Stimulated activated effector memory CD8-positive, alpha-beta T cell treated with anti-CD3 and anti-CD28 coated beads, Interleukin-12 subunit alpha, Interleukin-12 subunit beta, amount 100 ng/mL, for 72 hours (primary cell): ENCODE measurements at regions not wholly inside any gene's neighbourhood (a gene's known extent, or its start where the extent isn't known, plus 50 kb on each side); places are given as distances from the start of the nearest gene placed in this dataset.

Experiments
- ATAC-seq: fragments of 150-1000 bp; cut with Tn5 transposase; 2 replicates; pipeline ENCODE4 v1.10.0; 2021
- DNase-seq, 2 donors: peaks; one replicate each; pipeline ENCODE4 v3.0.0; 2021 to 2022; ENCODE audit warnings: low spot score in 2 of 2
- H3K27ac Mint-ChIP-seq: one replicate; pipeline ENCODE4 v1.8.0; 2022; ENCODE audit warnings: mild to moderate bottlenecking, mixed read lengths
- H3K36me3 Mint-ChIP-seq: one replicate; pipeline ENCODE4 v1.8.0; 2022; ENCODE audit warnings: mild to moderate bottlenecking, mixed read lengths
- H3K4me1 Mint-ChIP-seq: one replicate; pipeline ENCODE4 v1.8.0; 2022; ENCODE audit warnings: mixed read lengths
- H3K4me3 Mint-ChIP-seq: one replicate; pipeline ENCODE4 v1.8.0; 2022; ENCODE audit warnings: mild to moderate bottlenecking, mixed read lengths
- H3K9me3 Mint-ChIP-seq: one replicate; pipeline ENCODE4 v1.8.0; 2022; ENCODE audit warnings: mixed read lengths

DNA sequence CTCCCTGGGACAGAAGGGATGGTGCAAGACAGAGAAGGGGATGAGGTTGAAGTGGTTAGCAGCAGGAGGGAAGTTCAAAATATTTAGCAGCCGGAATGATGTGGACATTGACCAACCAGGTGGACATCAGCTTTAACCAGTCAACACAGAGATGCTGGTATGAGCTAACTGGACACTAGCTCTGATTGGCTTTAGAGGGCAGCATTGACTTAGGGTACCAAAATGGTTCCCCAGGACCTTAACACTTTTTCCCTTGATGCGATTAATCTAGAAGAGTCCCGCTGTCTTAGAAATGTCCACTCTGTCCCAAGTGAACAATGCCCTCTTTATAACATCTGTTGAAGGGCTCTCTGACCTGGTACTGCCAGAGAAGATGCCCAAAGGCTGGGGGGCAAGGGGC, 134.0 kb upstream of the GSC start:
- no peaks in the 10 kb centered on the region for H3K9me3 Mint-ChIP-seq
- DNase-seq = no peak
- no peak overlapping the region for H3K4me3 Mint-ChIP-seq
- no peak overlapping the region for H3K27ac Mint-ChIP-seq
- no peaks in the 10 kb centered on the region for H3K4me1 Mint-ChIP-seq
- no peak for ATAC-seq
- no peaks in the 10 kb centered on the region for H3K36me3 Mint-ChIP-seq

DNA sequence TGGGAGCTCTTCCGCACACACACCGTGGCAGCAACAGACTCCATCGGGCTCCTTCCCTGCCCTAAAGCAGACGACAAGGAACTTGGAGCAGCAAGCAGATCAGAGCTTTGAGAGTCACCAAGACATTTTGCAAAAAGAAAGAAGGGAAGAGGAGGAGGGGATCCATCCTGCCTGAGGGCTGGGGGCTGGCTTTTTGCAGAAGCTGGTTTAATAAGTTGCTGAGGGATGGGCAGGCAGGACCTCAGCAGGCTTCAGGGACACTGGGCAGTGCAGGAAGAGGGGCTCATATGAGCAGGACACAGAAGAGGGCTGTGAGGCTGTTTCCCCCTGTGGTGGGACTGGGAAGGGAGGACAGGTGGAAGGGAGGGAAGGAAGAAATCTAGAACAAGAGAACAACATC, 133.4 kb upstream of the GSC start:
- no peak for ATAC-seq
- Mint-ChIP-seq H3K27ac (no peak overlapping the region), H3K9me3 (no peaks in the 10 kb centered on the region)

DNA sequence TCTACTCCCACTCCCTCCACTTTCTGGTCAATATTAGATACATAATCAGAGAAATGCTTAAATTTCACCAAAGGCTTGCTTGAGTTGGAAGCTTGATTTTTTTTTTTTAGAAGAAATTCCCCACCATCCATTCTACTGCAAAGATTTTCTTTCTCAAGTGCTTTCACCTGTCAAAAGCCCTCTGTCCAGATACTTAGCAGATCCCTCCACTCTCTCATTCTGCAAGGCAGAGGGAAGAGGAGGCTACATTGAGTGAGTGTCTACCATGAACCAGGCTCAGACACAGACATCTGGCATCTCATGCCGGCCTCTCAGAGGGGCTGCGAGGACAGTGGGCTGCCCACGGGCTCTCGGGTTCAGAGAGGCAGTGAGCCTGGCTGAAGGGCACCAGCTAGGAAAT, 127.6 kb upstream of the GSC start:
- Mint-ChIP-seq H3K36me3 (no peaks in the 10 kb centered on the region), H3K4me1 (no peaks in the 10 kb centered on the region), H3K9me3 (no peaks in the 10 kb centered on the region), H3K27ac (no peak overlapping the region), H3K4me3 (no peak overlapping the region)
- ATAC-seq (no peak), DNase-seq (no peak)

More for the DNA sequence above, 133.4 kb upstream of the GSC start:
- Mint-ChIP-seq H3K36me3 (no peaks in the 10 kb centered on the region), H3K4me1 (no peaks in the 10 kb centered on the region), H3K4me3 (no peak overlapping the region)
- no peak for DNase-seq

DNA sequence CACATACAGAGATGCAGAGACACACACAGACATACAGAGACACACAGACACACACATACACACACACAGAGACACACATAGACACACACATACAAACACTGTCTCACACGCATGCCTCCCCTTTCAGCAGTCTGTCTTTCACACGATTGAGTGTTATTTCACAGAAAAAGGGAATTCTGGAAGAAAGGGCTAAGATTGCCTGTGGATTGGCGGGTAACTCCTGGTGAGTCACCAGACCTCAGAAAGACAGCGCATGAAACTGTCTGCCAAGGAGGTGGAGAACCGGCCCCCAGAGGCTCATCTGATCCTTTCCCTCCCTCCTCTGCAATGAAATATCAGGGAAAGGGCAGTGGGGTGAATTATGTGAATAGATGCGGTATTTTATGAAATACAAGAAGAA, 127.2 kb upstream of the GSC start:
- ATAC-seq (no peak), DNase-seq (no peak)
- Mint-ChIP-seq H3K36me3 (no peaks in the 10 kb centered on the region), H3K4me1 (no peaks in the 10 kb centered on the region), H3K27ac (no peak overlapping the region), H3K4me3 (no peak overlapping the region), H3K9me3 (no peaks in the 10 kb centered on the region)

DNA sequence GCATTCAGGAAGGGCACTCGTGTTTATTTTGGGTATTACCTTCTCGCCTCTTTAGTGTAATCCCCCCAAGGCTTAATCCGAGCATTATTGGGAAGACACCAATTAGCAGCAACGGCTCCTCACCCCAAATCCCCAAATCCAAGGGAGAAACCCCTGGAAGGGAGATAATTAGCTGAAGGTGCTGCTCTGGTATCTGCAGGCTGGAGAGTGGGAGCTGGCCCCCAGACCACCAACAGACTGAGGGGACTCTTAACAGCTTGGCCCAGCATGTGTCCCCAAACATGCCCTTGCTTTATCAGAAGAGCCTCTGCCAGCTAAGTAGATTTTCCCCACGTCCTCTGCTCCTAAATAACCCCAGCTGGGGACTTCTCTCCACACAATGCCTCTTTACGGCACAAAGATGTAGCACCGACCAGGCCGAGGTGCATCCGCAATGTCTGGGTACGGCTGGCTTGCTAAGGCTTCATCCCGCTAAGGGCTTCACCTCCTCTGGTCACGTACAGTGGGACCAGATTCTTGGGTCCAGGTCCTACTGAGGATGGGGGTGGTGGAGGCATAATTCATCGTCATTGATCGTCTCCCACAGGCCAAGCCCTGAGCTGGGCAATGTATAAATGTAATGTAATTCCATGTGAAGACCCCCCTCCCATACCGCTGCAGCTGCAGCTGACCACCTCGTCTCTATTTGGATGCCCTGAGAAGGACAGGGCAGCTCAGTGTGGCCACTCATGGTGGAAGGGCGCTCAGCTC, 123.7 kb upstream of the GSC start:
- no peaks in the 10 kb centered on the region for H3K4me1 Mint-ChIP-seq
- DNase-seq (no peak), ATAC-seq (no peak)
- H3K9me3 Mint-ChIP-seq = no peaks in the 10 kb centered on the region
- no peak overlapping the region for H3K27ac Mint-ChIP-seq
- H3K36me3 Mint-ChIP-seq = no peaks in the 10 kb centered on the region
- no peak overlapping the region for H3K4me3 Mint-ChIP-seq

DNA sequence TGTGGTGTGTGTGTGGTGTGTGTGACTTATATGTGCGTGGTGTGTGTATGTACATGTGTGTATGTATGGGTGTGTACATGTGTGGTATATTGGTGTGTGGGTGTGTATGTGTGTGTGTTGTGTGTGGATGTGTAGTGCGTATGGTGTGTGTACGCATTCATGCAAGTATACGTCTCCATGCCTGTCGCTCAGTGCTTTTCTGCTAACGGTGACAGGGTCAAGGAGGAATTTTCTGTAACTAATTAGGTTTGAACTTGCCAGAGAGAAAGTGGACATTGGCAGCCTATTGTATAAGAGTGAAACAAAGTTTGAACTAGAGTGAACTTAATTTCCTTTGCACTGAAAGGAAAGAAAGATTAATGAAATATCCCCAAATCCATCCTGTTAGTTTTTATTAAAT, 120.9 kb upstream of the GSC start:
- DNase-seq (no peak), ATAC-seq (no peak)
- Mint-ChIP-seq H3K4me3 (no peak overlapping the region), H3K36me3 (no peaks in the 10 kb centered on the region), H3K27ac (no peak overlapping the region), H3K4me1 (no peaks in the 10 kb centered on the region), H3K9me3 (no peaks in the 10 kb centered on the region)

GRCh38 chr14:94889520-94890312, 119.8 kb upstream of the GSC start:
- DNase-seq (no peak), ATAC-seq (no peak)
- Mint-ChIP-seq H3K4me1 (peaks cover 5% of the 10 kb centered on the region), H3K4me3 (no peak overlapping the region), H3K9me3 (no peaks in the 10 kb centered on the region), H3K36me3 (no peaks in the 10 kb centered on the region), H3K27ac (no peak overlapping the region)

- H3K4me3 Mint-ChIP-seq = no peak overlapping the region
- H3K9me3 Mint-ChIP-seq = no peaks in the 10 kb centered on the region
- no peak for DNase-seq
- no peak overlapping the region for H3K27ac Mint-ChIP-seq
- ATAC-seq = no peak
- H3K36me3 Mint-ChIP-seq = no peaks in the 10 kb centered on the region
- peaks cover 5% of the 10 kb centered on the region for H3K4me1 Mint-ChIP-seq
Observed at GRCh38 chr14:94888121-94888520, 118.2 kb upstream of the GSC start.

DNA sequence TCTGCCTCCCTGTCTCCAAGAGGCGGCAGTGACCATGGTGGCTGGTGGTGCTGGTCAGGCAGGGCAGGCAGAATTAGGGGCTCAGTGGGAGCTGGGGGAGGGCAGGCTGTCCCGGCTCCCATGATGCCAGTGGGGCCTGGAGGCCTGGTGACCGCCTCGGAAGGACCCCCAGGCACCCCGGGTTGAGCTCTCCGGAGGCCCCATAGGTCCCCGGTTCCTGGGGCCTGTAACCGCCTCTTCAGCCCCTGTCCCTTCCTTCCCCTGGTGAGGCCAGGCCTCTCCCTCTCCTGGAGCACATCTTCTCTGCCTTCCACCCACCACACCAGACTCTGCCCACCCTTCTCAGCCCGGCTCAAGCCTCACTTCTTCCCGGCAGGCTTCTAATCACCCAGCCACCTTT, 117.7 kb upstream of the GSC start:
- Mint-ChIP-seq H3K4me1 (peaks cover 5% of the 10 kb centered on the region), H3K27ac (no peak overlapping the region), H3K4me3 (no peak overlapping the region), H3K9me3 (no peaks in the 10 kb centered on the region), H3K36me3 (no peaks in the 10 kb centered on the region)
- ATAC-seq (no peak), DNase-seq (no peak)

- Mint-ChIP-seq H3K9me3 (no peaks in the 10 kb centered on the region), H3K4me3 (no peak overlapping the region), H3K4me1 (peaks cover 5% of the 10 kb centered on the region), H3K36me3 (no peaks in the 10 kb centered on the region), H3K27ac (no peak overlapping the region)
- no peak for ATAC-seq
- no peak for DNase-seq
Observed at GRCh38 chr14:94886931-94887330, 117.0 kb upstream of the GSC start.

GRCh38 chr14:94885481-94886155, 115.7 kb upstream of the GSC start:
- Mint-ChIP-seq H3K27ac (no peak overlapping the region), H3K4me1 (peaks cover 5% of the 10 kb centered on the region), H3K36me3 (no peaks in the 10 kb centered on the region), H3K9me3 (no peaks in the 10 kb centered on the region), H3K4me3 (no peak overlapping the region)
- no peak for DNase-seq
- no peak for ATAC-seq

DNA sequence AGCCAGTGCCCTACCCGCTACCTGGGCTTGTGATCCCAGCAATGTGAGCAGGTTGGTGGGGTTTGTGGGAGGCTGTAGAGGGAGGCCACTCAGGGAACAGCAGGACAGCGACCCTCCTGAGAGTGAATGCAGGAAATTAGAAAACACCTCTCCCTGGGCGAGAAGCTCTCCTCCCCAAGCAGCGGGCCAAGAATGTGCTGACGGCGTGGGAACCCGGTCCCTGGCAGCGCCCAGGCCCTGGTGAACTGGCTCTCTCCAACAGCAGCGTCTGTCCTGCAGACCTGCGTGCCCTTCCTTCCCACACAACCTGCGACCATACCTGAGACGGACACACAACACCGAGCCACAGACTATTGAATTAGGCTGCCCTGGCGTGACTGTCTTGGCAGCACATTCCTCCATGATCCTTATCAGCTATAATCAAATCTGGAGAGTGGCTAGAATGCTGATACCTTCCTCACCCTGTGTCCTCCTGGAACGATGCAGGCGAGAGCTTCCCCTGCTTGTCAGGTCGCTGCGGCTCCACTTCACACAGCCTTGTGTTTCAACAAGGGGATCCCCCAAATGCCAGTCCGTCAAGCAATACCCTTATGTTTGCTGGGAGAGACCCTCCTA, 114.8 kb upstream of the GSC start:
- Mint-ChIP-seq H3K4me3 (no peak overlapping the region), H3K27ac (no peak overlapping the region), H3K9me3 (no peaks in the 10 kb centered on the region), H3K36me3 (no peaks in the 10 kb centered on the region), H3K4me1 (peaks cover 5% of the 10 kb centered on the region)
- DNase-seq (no peak), ATAC-seq (no peak)

DNA sequence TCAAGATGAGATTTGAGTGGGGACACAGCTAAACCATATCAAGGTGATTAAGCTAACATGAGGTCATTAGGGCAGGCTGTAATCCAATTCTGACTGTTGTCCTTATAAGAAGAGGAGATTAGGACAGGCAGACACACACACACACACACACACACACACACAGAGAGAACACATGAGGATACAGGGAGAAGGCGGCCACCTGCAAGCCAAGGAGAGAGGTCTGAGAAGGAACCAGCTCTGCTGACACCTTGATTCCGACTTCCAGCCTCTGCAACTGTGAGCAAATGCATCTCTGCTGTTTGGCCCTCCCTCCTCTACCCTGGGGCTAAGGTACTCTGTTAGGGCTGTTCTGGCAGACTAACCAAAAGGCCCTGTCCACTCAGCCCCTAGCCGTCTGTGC, 112.5 kb upstream of the GSC start:
- Mint-ChIP-seq H3K9me3 (no peaks in the 10 kb centered on the region), H3K4me3 (no peak overlapping the region), H3K4me1 (peaks cover 5% of the 10 kb centered on the region), H3K27ac (no peak overlapping the region), H3K36me3 (no peaks in the 10 kb centered on the region)
- ATAC-seq (no peak), DNase-seq (no peak)

DNA sequence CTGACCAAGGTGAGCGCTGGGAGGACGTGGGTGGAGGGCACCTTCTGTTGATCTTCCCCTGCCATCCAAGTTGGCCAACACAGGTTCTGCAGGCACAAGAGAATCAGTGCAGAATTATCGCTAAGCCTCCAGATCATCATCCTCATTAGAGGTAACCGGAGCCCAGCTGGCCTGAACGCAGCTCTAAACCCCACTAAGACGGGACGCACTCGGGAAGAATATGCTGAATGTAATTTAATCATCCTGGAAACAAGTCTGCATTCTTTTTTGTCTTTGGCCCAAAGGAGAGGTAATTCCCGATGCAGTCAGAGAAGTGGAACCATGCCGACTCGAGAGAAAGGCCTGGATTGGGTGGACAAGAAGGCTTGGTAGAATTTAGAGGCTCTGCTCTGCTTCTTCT, 111.0 kb upstream of the GSC start:
- ATAC-seq (no peak), DNase-seq (no peak)
- no peaks in the 10 kb centered on the region for H3K9me3 Mint-ChIP-seq
- H3K4me1 Mint-ChIP-seq = peaks cover 5% of the 10 kb centered on the region
- no peaks in the 10 kb centered on the region for H3K36me3 Mint-ChIP-seq
- H3K27ac Mint-ChIP-seq = no peak overlapping the region
- H3K4me3 Mint-ChIP-seq = no peak overlapping the region

DNA sequence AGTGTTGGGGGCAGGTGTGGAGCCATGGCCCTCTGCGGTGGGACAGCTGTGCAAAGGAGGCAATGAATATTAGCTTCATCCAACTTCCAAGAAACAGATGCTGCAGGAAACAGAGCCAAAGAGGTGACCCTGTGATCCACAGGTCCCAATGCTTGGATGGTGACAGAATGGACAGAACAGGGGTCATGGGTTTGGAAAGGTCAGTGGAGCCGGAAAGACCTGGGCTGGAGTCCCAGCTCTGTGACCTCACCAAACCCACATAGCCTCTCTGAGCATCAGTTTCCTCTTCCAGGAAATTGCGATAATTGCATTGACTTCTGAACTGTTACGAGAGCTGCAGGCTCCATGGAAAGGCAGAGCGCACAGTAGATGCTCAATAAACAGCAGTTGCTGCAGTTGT, 110.2 kb upstream of the GSC start:
- Mint-ChIP-seq H3K36me3 (no peaks in the 10 kb centered on the region), H3K27ac (no peak overlapping the region), H3K4me3 (no peak overlapping the region), H3K4me1 (peaks cover under 1% of the 10 kb centered on the region), H3K9me3 (no peaks in the 10 kb centered on the region)
- ATAC-seq = no peak
- DNase-seq = no peak
